ENCODE measurements at regions not wholly inside any gene's neighbourhood (a gene's known extent, or its start where the extent isn't known, plus 50 kb on each side); places are given as distances from the start of the nearest gene placed in this dataset.

DNA sequence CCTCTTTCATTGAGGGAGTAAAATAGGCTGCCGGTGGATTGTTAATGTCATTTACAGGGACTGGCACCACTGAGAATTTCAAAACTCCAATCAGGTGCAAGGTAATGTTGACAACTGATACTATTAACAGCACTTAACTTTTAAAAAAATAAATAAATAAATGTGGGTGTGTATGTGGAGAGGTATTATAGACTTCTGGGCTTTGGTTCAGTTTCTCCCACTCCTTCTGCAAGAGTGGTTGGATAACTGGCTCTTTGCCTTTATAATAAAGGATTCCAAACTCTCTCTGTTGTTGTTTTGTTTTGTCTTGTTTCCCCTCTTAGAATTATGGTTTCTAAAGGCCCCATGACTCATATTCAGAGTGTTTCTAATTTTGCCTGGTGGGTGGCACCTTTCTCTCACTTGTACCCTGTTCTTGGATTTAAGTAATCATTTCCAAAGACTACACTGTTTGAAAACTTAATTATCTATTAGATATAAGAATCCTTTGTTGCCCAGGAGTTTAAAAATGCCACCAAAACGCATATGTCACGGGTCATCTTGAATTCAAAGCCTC, 151.6 kb upstream of the ARID2 start:
- Histone ChIP-seq H3K27me3 (ENCODE audit: control insufficient read depth, insufficient read depth, low read length) (no peaks in the 10 kb centered on the region), H3K9ac (ENCODE audit: low read length in 3 of 3) (no peak overlapping the region), H3K27ac (ENCODE audit: low read depth in 2 of 2, low read length in 2 of 2) (no peak overlapping the region), H3K9me3 (ENCODE audit: control insufficient read depth in 2 of 3, insufficient read depth in 1 of 3, low read length in 3 of 3) (no peaks in the 10 kb centered on the region), H3K4me3 (ENCODE audit: low read length in 3 of 3) (no peak overlapping the region), H3K36me3 (ENCODE audit: control insufficient read depth in 2 of 3, insufficient read depth in 3 of 3, low read length in 3 of 3) (no peaks in the 10 kb centered on the region), H3K4me1 (ENCODE audit: control insufficient read depth in 2 of 3, insufficient read depth in 2 of 3, low read depth in 1 of 3, low read length in 3 of 3) (no peaks in the 10 kb centered on the region)
- intact Hi-C loops (cut with DNase I) = no loop called here
- FAIRE-seq = no peak
- TF ChIP-seq, protein P1, sequence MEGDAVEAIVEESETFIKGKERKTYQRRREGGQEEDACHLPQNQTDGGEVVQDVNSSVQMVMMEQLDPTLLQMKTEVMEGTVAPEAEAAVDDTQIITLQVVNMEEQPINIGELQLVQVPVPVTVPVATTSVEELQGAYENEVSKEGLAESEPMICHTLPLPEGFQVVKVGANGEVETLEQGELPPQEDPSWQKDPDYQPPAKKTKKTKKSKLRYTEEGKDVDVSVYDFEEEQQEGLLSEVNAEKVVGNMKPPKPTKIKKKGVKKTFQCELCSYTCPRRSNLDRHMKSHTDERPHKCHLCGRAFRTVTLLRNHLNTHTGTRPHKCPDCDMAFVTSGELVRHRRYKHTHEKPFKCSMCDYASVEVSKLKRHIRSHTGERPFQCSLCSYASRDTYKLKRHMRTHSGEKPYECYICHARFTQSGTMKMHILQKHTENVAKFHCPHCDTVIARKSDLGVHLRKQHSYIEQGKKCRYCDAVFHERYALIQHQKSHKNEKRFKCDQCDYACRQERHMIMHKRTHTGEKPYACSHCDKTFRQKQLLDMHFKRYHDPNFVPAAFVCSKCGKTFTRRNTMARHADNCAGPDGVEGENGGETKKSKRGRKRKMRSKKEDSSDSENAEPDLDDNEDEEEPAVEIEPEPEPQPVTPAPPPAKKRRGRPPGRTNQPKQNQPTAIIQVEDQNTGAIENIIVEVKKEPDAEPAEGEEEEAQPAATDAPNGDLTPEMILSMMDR (IDR thresholded peaks at IDR 0.05; ENCODE audit: borderline replicate concordance, extremely low read depth, insufficient read depth) = no peak
- no peak for DNase-seq

DNA sequence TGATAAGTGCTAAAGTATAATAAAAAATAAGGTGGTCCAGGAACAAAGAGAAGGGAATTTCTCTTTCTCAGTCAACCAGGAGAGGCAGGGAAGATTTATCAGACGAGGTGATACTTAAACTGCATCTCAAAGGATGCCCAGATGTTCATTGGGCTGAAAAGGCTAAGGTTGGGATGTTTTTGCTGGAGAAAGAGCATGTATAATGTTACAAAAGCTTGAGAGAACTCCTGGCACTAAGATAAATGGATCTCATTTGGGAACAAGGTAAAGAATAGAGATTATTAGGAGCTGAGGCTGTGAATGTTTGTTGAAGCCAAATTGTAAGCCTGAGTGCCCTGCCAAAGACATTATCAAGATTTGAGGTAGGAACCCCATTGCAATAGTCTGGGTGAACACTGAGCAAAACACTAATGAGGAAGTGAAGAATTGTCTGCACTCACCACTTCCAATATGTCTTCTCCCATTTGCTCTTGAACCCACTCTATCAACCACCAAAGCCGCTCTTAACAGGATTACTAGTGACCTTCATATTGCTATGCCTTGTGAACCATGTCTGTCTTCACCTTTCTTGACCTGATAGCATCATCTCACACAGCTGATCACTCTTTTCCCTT, 149.0 kb upstream of the ARID2 start:
- TF ChIP-seq, protein P1 (IDR thresholded peaks at IDR 0.05; ENCODE audit: borderline replicate concordance, extremely low read depth, insufficient read depth) = no peak
- H3K9ac ChIP-seq (ENCODE audit: low read length in 3 of 3) = no peak overlapping the region
- no peak overlapping the region for H3K4me3 ChIP-seq (ENCODE audit: low read length in 3 of 3)
- no peaks in the 10 kb centered on the region for H3K27me3 ChIP-seq (ENCODE audit: control insufficient read depth, insufficient read depth, low read length)
- H3K9me3 ChIP-seq (ENCODE audit: control insufficient read depth in 2 of 3, insufficient read depth in 1 of 3, low read length in 3 of 3) = no peaks in the 10 kb centered on the region
- intact Hi-C loops (cut with DNase I) = no loop called here
- no peak for FAIRE-seq
- peak in 2 of 5 donors; percentile 60 to 67 for DNase-seq
- H3K36me3 ChIP-seq (ENCODE audit: control insufficient read depth in 2 of 3, insufficient read depth in 3 of 3, low read length in 3 of 3) = no peaks in the 10 kb centered on the region
- no peaks in the 10 kb centered on the region for H3K4me1 ChIP-seq (ENCODE audit: control insufficient read depth in 2 of 3, insufficient read depth in 2 of 3, low read depth in 1 of 3, low read length in 3 of 3)
- H3K27ac ChIP-seq (ENCODE audit: low read depth in 2 of 2, low read length in 2 of 2) = no peak overlapping the region

DNA sequence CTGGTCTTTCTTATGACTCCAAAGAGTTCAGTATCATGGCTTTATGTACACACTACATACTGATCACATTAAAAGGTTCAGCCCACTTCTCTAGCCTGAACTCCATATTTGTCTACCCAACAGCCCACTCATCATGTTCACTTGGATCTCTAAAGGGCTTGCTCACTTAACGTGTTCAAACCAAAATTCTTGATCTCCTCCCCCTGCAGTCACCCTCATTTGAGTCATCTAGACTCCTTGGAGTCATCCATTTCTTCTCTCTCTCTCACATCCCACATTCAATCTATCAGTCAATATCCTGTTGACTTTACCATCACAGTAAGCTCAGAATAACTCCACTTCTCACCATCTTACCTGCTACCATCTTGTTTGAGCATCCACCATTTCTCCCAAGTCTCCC, 148.4 kb upstream of the ARID2 start:
- FAIRE-seq (no peak), DNase-seq (no peak)
- TF ChIP-seq, protein P1 (IDR thresholded peaks at IDR 0.05; ENCODE audit: borderline replicate concordance, extremely low read depth, insufficient read depth) = no peak

More for the DNA sequence above, 148.4 kb upstream of the ARID2 start:
- H3K27ac ChIP-seq (ENCODE audit: low read depth in 2 of 2, low read length in 2 of 2) = no peak overlapping the region
- H3K36me3 ChIP-seq (ENCODE audit: control insufficient read depth in 2 of 3, insufficient read depth in 3 of 3, low read length in 3 of 3) = no peaks in the 10 kb centered on the region
- H3K4me1 ChIP-seq (ENCODE audit: control insufficient read depth in 2 of 3, insufficient read depth in 2 of 3, low read depth in 1 of 3, low read length in 3 of 3) = no peaks in the 10 kb centered on the region
- no peak overlapping the region for H3K9ac ChIP-seq (ENCODE audit: low read length in 3 of 3)
- no peaks in the 10 kb centered on the region for H3K27me3 ChIP-seq (ENCODE audit: control insufficient read depth, insufficient read depth, low read length)
- intact Hi-C loops (cut with DNase I) = no loop called here
- H3K9me3 ChIP-seq (ENCODE audit: control insufficient read depth in 2 of 3, insufficient read depth in 1 of 3, low read length in 3 of 3) = no peaks in the 10 kb centered on the region
- H3K4me3 ChIP-seq (ENCODE audit: low read length in 3 of 3) = no peak overlapping the region
